PC-3 (cell line): ENCODE measurements at regions not wholly inside any gene's neighbourhood (a gene's known extent, or its start where the extent isn't known, plus 50 kb on each side); places are given as distances from the start of the nearest gene placed in this dataset.
A peak's percentile ranks its signal among the peaks of the same experiment; 100 is the strongest.

Source experiments
- ATAC-seq: fragments of 200-7000 bp; cut with Tn5 transposase; 2 replicates; pipeline ENCODE4 v1.9.1; 2020; ENCODE audit warnings: mild to moderate bottlenecking, moderate library complexity
- BruUV-seq: library from RNA; stranded (reverse); fragments of 400-500 nt; replicated peaks from 2 replicates; lab custom pipeline; 2021; lab: Mats Ljungman, UMichigan
- CTCF ChIA-PET: fragments of 300-600 bp; sonication (Branson Sonifier 250); formaldehyde crosslinking; loops from one replicate; lab custom pipeline; 2022; ENCODE audit warnings: antibody characterized with exemption; lab: Charles Lee
- POLR2A ChIA-PET: fragments of 300-600 bp; sonication (Branson Sonifier 250); formaldehyde crosslinking; loops from one replicate; lab custom pipeline; 2022; ENCODE audit warnings: antibody characterized with exemption; ENCODE audit not compliant: unreplicated experiment; lab: Charles Lee
- DNase-seq: peaks from one replicate; pipeline ENCODE4 v3.0.0-alpha.2; 2015
- H2AFZ ChIP-seq: fragments of 300-600 bp; sonication (generic); 2 replicates; pipeline ENCODE4 v1.6.0; 2016; ENCODE audit warnings: antibody characterized with exemption, low read length
- H3F3A ChIP-seq: fragments of 300-600 bp; sonication (generic); one replicate; pipeline ENCODE4 v1.6.0; 2017; ENCODE audit warnings: antibody characterized with exemption, low read length, control low read depth, mild to moderate bottlenecking; ENCODE audit not compliant: unreplicated experiment
- H3K27ac ChIP-seq: fragments of 300-600 bp; sonication (generic); 2 replicates; pipeline ENCODE4 v1.5.1; 2016; ENCODE audit warnings: mild to moderate bottlenecking, low read length
- H3K27me3 ChIP-seq: fragments of 300-600 bp; sonication (generic); 2 replicates; pipeline ENCODE4 v1.6.1; 2016; ENCODE audit warnings: low read length, mixed read lengths
- H3K36me3 ChIP-seq: fragments of 300-600 bp; sonication (generic); 2 replicates; pipeline ENCODE4 v1.6.1; 2016; ENCODE audit warnings: low read depth, mixed run types, low read length, mixed read lengths
- H3K4me1 ChIP-seq: fragments of 300-600 bp; sonication (generic); 2 replicates; pipeline ENCODE4 v1.5.1; 2016; ENCODE audit warnings: low read length; ENCODE audit not compliant: insufficient read depth
- H3K4me2 ChIP-seq: fragments of 300-600 bp; sonication (generic); 2 replicates; pipeline ENCODE4 v1.6.0; 2016; ENCODE audit warnings: low read length
- H3K4me3 ChIP-seq: fragments of 300-600 bp; sonication (generic); 2 replicates; pipeline ENCODE4 v1.5.1; 2016; ENCODE audit warnings: mild to moderate bottlenecking, low read length, mixed read lengths
- H3K79me2 ChIP-seq: fragments of 300-600 bp; sonication (generic); 2 replicates; pipeline ENCODE4 v1.6.1; 2017; ENCODE audit warnings: low read length, mixed read lengths
- H3K9ac ChIP-seq: fragments of 300-600 bp; sonication (generic); 2 replicates; pipeline ENCODE4 v1.6.0; 2016; ENCODE audit warnings: mild to moderate bottlenecking, low read length
- H3K9me2 ChIP-seq: fragments of 300-600 bp; sonication (generic); replicated peaks from 2 replicates; pipeline ENCODE4 v1.6.1; 2016; ENCODE audit warnings: mixed run types, low read length, mixed read lengths
- H3K9me3 ChIP-seq: fragments of 300-600 bp; sonication (generic); 2 replicates; pipeline ENCODE4 v1.6.1; 2016; ENCODE audit warnings: low read length, mixed read lengths
- H4K20me1 ChIP-seq: fragments of 300-600 bp; sonication (generic); 2 replicates; pipeline ENCODE4 v1.6.1; 2016; ENCODE audit warnings: low read length, mixed read lengths
- EZH2 ChIP-seq: fragments of 300-600 bp; sonication (generic); IDR thresholded peaks from one replicate; pipeline ENCODE4 v1.6.1; 2017; ENCODE audit warnings: antibody characterized with exemption, mild to moderate bottlenecking, low read length; ENCODE audit not compliant: unreplicated experiment
- EZH2phosphoT487 ChIP-seq: fragments of 300-600 bp; sonication (generic); IDR thresholded peaks from 2 replicates; pipeline ENCODE4 v1.6.1; 2018; ENCODE audit warnings: mild to moderate bottlenecking, antibody characterized with exemption, low read length, borderline replicate concordance
- intact Hi-C: fragments of 100-400 bp; cut with micrococcal nuclease; formaldehyde crosslinking; loops from 2 replicates; pipeline ENCODE4 v1.9.0; 2023
- TF ChIP-seq, protein P1 (sequence below): fragments of 300-600 bp; sonication (generic); conservative IDR thresholded peaks from 2 replicates; pipeline ENCODE4 v1.5.1; 2017; ENCODE audit warnings: antibody characterized with exemption, low read depth, mild to moderate bottlenecking, low read length

DNA sequence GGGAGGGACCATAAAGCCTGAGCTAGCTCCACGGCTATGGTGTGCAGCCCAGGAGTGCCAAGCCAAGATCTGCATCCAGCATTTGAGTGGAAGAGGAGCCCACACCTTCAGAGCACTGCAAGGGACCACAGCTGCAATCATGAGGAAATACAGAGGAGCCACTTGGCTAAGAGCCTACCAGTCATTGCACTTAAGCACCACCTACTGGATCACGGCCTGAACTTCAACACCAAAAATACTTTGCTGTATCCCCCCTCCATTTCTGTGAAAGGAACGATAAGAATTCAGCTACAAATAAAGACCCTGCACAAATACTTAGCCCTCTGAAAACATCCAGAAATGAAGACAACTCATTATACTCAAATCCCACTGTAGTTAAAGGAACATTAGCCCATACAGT is 545.3 kb downstream of the TSN start:
- peak; percentile 31; the same call in 1 of the 2 replicates for ATAC-seq
- peak; percentile 60 for DNase-seq
- Histone ChIP-seq H3K36me3 (no peaks in the 10 kb centered on the region), H3F3A (no peaks in the 10 kb centered on the region), H3K9ac (no peak overlapping the region), H2AFZ (peak overlapping the region; percentile 63; the same call in 1 of the 2 replicates), H3K4me1 (no peaks in the 10 kb centered on the region), H4K20me1 (no peaks in the 10 kb centered on the region), H3K79me2 (no peaks in the 10 kb centered on the region), H3K4me3 (no peak overlapping the region), H3K27me3 (no peaks in the 10 kb centered on the region), H3K9me2 (no peaks in the 10 kb centered on the region), H3K27ac (no peak overlapping the region), H3K4me2 (0 out of 2 replicates have a peak overlapping the region, but pooled peaks have one; percentile 4), H3K9me3 (no peaks in the 10 kb centered on the region)
- intact Hi-C loops = loop anchor here (2.0 to 10.0 kb wide), 3 partner anchors 110 to 488 kb away; no protein-coding TSS in a partner anchor
- POLR2A ChIA-PET = no interaction called here
- BruUV-seq = no TSS peak
- CTCF ChIA-PET = no interaction called here
- no peak for TF ChIP-seq EZH2phosphoT487
- TF ChIP-seq, protein P1, sequence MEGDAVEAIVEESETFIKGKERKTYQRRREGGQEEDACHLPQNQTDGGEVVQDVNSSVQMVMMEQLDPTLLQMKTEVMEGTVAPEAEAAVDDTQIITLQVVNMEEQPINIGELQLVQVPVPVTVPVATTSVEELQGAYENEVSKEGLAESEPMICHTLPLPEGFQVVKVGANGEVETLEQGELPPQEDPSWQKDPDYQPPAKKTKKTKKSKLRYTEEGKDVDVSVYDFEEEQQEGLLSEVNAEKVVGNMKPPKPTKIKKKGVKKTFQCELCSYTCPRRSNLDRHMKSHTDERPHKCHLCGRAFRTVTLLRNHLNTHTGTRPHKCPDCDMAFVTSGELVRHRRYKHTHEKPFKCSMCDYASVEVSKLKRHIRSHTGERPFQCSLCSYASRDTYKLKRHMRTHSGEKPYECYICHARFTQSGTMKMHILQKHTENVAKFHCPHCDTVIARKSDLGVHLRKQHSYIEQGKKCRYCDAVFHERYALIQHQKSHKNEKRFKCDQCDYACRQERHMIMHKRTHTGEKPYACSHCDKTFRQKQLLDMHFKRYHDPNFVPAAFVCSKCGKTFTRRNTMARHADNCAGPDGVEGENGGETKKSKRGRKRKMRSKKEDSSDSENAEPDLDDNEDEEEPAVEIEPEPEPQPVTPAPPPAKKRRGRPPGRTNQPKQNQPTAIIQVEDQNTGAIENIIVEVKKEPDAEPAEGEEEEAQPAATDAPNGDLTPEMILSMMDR = peak; percentile 82

DNA sequence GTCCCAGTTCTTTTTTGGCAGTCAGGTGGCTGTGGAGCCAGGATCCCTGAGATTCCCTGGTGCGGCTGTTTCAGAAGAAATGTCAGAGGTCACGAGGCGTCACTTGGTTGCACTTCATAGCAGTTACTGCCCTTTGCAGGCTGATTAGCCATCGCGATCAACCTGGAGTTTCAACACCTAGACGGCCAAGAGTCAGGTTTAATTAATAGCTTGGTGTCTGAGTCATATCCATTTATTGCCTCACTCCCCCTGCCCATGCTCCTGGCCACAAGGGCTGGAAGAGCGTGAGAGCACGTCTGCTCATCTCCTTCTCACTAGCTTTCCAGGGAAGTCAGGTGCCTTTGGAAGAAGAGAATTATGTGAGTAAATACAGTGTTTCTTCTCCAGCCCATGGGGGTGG is 552.3 kb downstream of the TSN start:
- DNase-seq = no peak
- H4K20me1 ChIP-seq = no peaks in the 10 kb centered on the region
- no TSS peak for BruUV-seq
- ATAC-seq = no peak
- no peak overlapping the region for H3K9ac ChIP-seq
- no peaks in the 10 kb centered on the region for H3K9me3 ChIP-seq
- no peaks in the 10 kb centered on the region for H3F3A ChIP-seq
- POLR2A ChIA-PET = no interaction called here
- no peak overlapping the region for H2AFZ ChIP-seq
- no peak overlapping the region for H3K4me3 ChIP-seq
- H3K9me2 ChIP-seq = no peaks in the 10 kb centered on the region
- CTCF ChIA-PET = no interaction called here
- no peak overlapping the region for H3K27ac ChIP-seq
- H3K79me2 ChIP-seq = no peaks in the 10 kb centered on the region
- no peak for TF ChIP-seq EZH2
- no peak for TF ChIP-seq EZH2phosphoT487
- TF ChIP-seq, protein P1 = no peak
- no peaks in the 10 kb centered on the region for H3K27me3 ChIP-seq
- H3K36me3 ChIP-seq = no peaks in the 10 kb centered on the region
- H3K4me2 ChIP-seq = no peak overlapping the region
- no peaks in the 10 kb centered on the region for H3K4me1 ChIP-seq
- intact Hi-C loops = loop anchor here (10.0 kb wide), 1 partner anchor 333 kb away; no protein-coding TSS in a partner anchor

DNA sequence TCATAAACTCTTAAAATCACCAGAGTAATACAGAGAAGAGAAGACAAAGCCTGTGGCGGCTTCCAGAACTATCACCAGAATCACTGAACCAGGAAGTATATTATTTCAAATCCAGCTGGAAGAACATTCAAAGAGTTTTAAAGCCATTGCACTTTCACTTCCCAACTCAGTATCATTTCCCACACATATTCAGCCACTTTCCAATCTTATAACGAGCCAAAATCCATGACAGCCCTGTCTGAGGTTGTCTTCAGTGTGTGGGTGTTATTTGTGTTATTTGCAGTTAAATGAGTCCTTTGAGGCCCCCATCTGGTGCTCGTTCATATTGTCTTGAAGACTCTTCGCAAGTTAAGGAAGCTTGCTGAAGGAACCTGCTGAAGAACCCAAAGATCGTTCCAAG is 559.9 kb downstream of the TSN start:
- DNase-seq (no peak), ATAC-seq (no peak)
- no peak for TF ChIP-seq EZH2phosphoT487
- TF ChIP-seq, protein P1 = no peak
- no peak for TF ChIP-seq EZH2
- intact Hi-C loops = no loop called here
- ChIA-PET CTCF (no interaction called here), POLR2A (no interaction called here)
- Histone ChIP-seq H3K9ac (no peak overlapping the region), H3F3A (no peaks in the 10 kb centered on the region), H3K36me3 (no peaks in the 10 kb centered on the region), H3K9me3 (no peaks in the 10 kb centered on the region), H3K4me2 (no peak overlapping the region), H4K20me1 (no peaks in the 10 kb centered on the region), H3K9me2 (no peaks in the 10 kb centered on the region), H2AFZ (no peak overlapping the region), H3K27ac (no peak overlapping the region), H3K27me3 (peaks cover 13% of the 10 kb centered on the region; the same call in 1 of the 2 replicates), H3K79me2 (no peaks in the 10 kb centered on the region), H3K4me3 (no peak overlapping the region), H3K4me1 (no peaks in the 10 kb centered on the region)
- no TSS peak for BruUV-seq
